MM.1S (cell line): ENCODE measurements at regions not wholly inside any gene's neighbourhood (a gene's known extent, or its start where the extent isn't known, plus 50 kb on each side); places are given as distances from the start of the nearest gene placed in this dataset.

Experiments
- DNase-seq: peaks from one replicate; pipeline ENCODE4 v3.0.0-alpha.2; 2015
- H2AFZ ChIP-seq: fragments of 300-600 bp; sonication (generic); 2 replicates; pipeline ENCODE4 v1.6.0; 2016; ENCODE audit warnings: antibody characterized with exemption, low read length
- H3F3A ChIP-seq: fragments of 300-600 bp; sonication (generic); 2 replicates; pipeline ENCODE4 v1.6.1; 2016; ENCODE audit warnings: mild to moderate bottlenecking, antibody characterized with exemption, low read length, moderate library complexity, mixed read lengths; ENCODE audit not compliant: insufficient read depth
- H3K27ac ChIP-seq: fragments of 300-600 bp; sonication (generic); 2 replicates; pipeline ENCODE4 v1.5.1; 2016; ENCODE audit warnings: mild to moderate bottlenecking, low read length
- H3K27me3 ChIP-seq: fragments of 300-600 bp; sonication (generic); replicated peaks from 2 replicates; pipeline ENCODE4 v1.6.0; 2016; ENCODE audit warnings: low read length; ENCODE audit not compliant: insufficient read depth
- H3K36me3 ChIP-seq: fragments of 300-600 bp; sonication (generic); replicated peaks from 2 replicates; pipeline ENCODE4 v1.6.1; 2016; ENCODE audit warnings: mild to moderate bottlenecking, low read length, mixed read lengths; ENCODE audit not compliant: insufficient read depth
- H3K4me1 ChIP-seq: fragments of 300-600 bp; sonication (generic); 2 replicates; pipeline ENCODE4 v1.6.1; 2016; ENCODE audit warnings: low read length, mixed read lengths
- H3K4me2 ChIP-seq: fragments of 300-600 bp; sonication (generic); 2 replicates; pipeline ENCODE4 v1.6.0; 2016; ENCODE audit warnings: low read depth, low read length
- H3K4me3 ChIP-seq: fragments of 300-600 bp; sonication (generic); 2 replicates; pipeline ENCODE4 v1.5.1; 2016; ENCODE audit warnings: low read length, mixed read lengths
- H3K79me2 ChIP-seq: fragments of 300-600 bp; sonication (generic); 2 replicates; pipeline ENCODE4 v1.6.1; 2016; ENCODE audit warnings: mixed run types, low read length, mixed read lengths
- H3K9ac ChIP-seq: fragments of 300-600 bp; sonication (generic); 2 replicates; pipeline ENCODE4 v1.6.1; 2016; ENCODE audit warnings: low read length, mixed read lengths
- H3K9me2 ChIP-seq: fragments of 300-600 bp; sonication (generic); replicated peaks from 2 replicates; pipeline ENCODE4 v1.6.1; 2016; ENCODE audit warnings: mild to moderate bottlenecking, low read length, mixed read lengths; ENCODE audit not compliant: insufficient read depth
- H3K9me3 ChIP-seq: fragments of 300-600 bp; sonication (generic); replicated peaks from 2 replicates; pipeline ENCODE4 v1.6.1; 2016; ENCODE audit warnings: mild to moderate bottlenecking, low read length, mixed read lengths; ENCODE audit not compliant: insufficient read depth
- H4K20me1 ChIP-seq: fragments of 300-600 bp; sonication (generic); 2 replicates; pipeline ENCODE4 v1.6.1; 2016; ENCODE audit warnings: mild to moderate bottlenecking, low read length, moderate library complexity, mixed read lengths; ENCODE audit not compliant: insufficient read depth
- CTCF ChIP-seq: fragments of 300-600 bp; sonication (generic); IDR thresholded peaks from 2 replicates; pipeline ENCODE4 v1.5.1; 2016; ENCODE audit warnings: antibody characterized with exemption, low read length, mixed read lengths
- EZH2 ChIP-seq: fragments of 300-600 bp; sonication (generic); optimal IDR thresholded peaks from 2 replicates; pipeline ENCODE3; 2017; ENCODE audit warnings: low read depth, mild to moderate bottlenecking, antibody characterized with exemption, low read length, mixed read lengths
- EZH2phosphoT487 ChIP-seq: fragments of 300-600 bp; sonication (generic); IDR thresholded peaks from 2 replicates; pipeline ENCODE4 v1.6.1; 2018; ENCODE audit warnings: antibody characterized with exemption, low read length

- no peak overlapping the region for H3K9ac ChIP-seq
- no peaks in the 10 kb centered on the region for H3K79me2 ChIP-seq
- no peaks in the 10 kb centered on the region for H3F3A ChIP-seq
- H3K9me3 ChIP-seq, result no peaks in the 10 kb centered on the region
- H3K36me3 ChIP-seq, result no peaks in the 10 kb centered on the region
- TF ChIP-seq CTCF, result no peak
- H3K9me2 ChIP-seq, result no peaks in the 10 kb centered on the region
- peak overlapping the region; percentile 24; the same call in 1 of the 2 replicates for H3K4me2 ChIP-seq
- DNase-seq, result no peak
- no peak overlapping the region for H3K4me3 ChIP-seq
- 0 out of 2 replicates have a peak, but pooled peaks cover 10% of the 10 kb centered on the region for H3K4me1 ChIP-seq
- H4K20me1 ChIP-seq, result no peaks in the 10 kb centered on the region
- no peak overlapping the region for H3K27ac ChIP-seq
- H3K27me3 ChIP-seq, result no peaks in the 10 kb centered on the region
- no peak overlapping the region for H2AFZ ChIP-seq
Measured at GRCh38 chr2:12273111-12273510, 443.6 kb upstream of the TRIB2 start.

GRCh38 chr2:12274591-12274990 lies 442.1 kb upstream of the TRIB2 start:
- Histone ChIP-seq H3K27me3 (no peaks in the 10 kb centered on the region), H2AFZ (no peak overlapping the region), H3K4me2 (no peak overlapping the region), H3K9me2 (no peaks in the 10 kb centered on the region), H3K27ac (no peak overlapping the region), H3K9ac (no peak overlapping the region), H3K4me1 (0 out of 2 replicates have a peak, but pooled peaks cover 10% of the 10 kb centered on the region), H3K9me3 (no peaks in the 10 kb centered on the region), H3F3A (no peaks in the 10 kb centered on the region), H4K20me1 (no peaks in the 10 kb centered on the region), H3K79me2 (no peaks in the 10 kb centered on the region), H3K36me3 (no peaks in the 10 kb centered on the region), H3K4me3 (no peak overlapping the region)
- DNase-seq, result no peak
- TF ChIP-seq CTCF, result no peak
- TF ChIP-seq EZH2phosphoT487, result no peak
- TF ChIP-seq EZH2, result no peak

- H3K9ac ChIP-seq, result no peak overlapping the region
- no peaks in the 10 kb centered on the region for H4K20me1 ChIP-seq
- H3K4me2 ChIP-seq, result no peak overlapping the region
- H3K27me3 ChIP-seq, result no peaks in the 10 kb centered on the region
- H3F3A ChIP-seq, result no peaks in the 10 kb centered on the region
- H3K9me2 ChIP-seq, result no peaks in the 10 kb centered on the region
- no peaks in the 10 kb centered on the region for H3K9me3 ChIP-seq
- H3K79me2 ChIP-seq, result no peaks in the 10 kb centered on the region
- no peak overlapping the region for H3K4me3 ChIP-seq
- H3K27ac ChIP-seq, result no peak overlapping the region
- TF ChIP-seq CTCF, result no peak
- TF ChIP-seq EZH2phosphoT487, result no peak
- no peak for TF ChIP-seq EZH2
- DNase-seq, result no peak
- no peak overlapping the region for H2AFZ ChIP-seq
- H3K36me3 ChIP-seq, result no peaks in the 10 kb centered on the region
- 0 out of 2 replicates have a peak, but pooled peaks cover 10% of the 10 kb centered on the region for H3K4me1 ChIP-seq
Measured at GRCh38 chr2:12277241-12278034, 439.3 kb upstream of the TRIB2 start.
